Endothelial cell of umbilical vein (primary cell): ENCODE measurements at regions not wholly inside any gene's neighbourhood (a gene's known extent, or its start where the extent isn't known, plus 50 kb on each side); places are given as distances from the start of the nearest gene placed in this dataset.

Source experiments
- BruUV-seq: library from RNA; stranded (reverse); fragments of 400-500 nt; replicated peaks from 2 replicates; lab custom pipeline; 2021; lab: Mats Ljungman, UMichigan
- CTCF ChIA-PET: fragments of 300-600, 350-600 bp; sonication (Branson Sonifier 250); formaldehyde crosslinking; loops from one replicate; lab custom pipeline; 2021; ENCODE audit warnings: antibody characterized with exemption, inconsistent platforms; lab: Charles Lee
- POLR2A ChIA-PET: fragments of 300-600, 350-600 bp; sonication (Branson Sonifier 250); formaldehyde crosslinking; loops from one replicate; lab custom pipeline; 2021; ENCODE audit warnings: antibody characterized with exemption, inconsistent platforms; lab: Charles Lee
- DNase-seq: peaks from one replicate; pipeline ENCODE4 v3.0.0-alpha.2; 2011; ENCODE audit warnings: low read depth, low spot score
- FAIRE-seq: peaks from 2 replicates; lab custom pipeline; 2011; peaks lifted over from hg19 to GRCh38; lab: Jason Lieb, UNC
- H2AFZ ChIP-seq: 2 replicates; pipeline ENCODE4 v1.6.0; 2012; ENCODE audit warnings: low read depth, low read length, control low read depth, inconsistent platforms
- H3K27ac ChIP-seq: 2 replicates; pipeline ENCODE4 v1.5.1; 2011; ENCODE audit warnings: low read depth, mild to moderate bottlenecking, control low read depth, low read length, moderate library complexity; ENCODE audit not compliant: insufficient read depth
- H3K27me3 ChIP-seq, 2 experiments: 2 replicates each; pipeline versions ENCODE4 v1.6.0 to v1.6.1; 2011; ENCODE audit warnings: low read length in 2 of 2, mixed read lengths in 1 of 2; ENCODE audit not compliant: control insufficient read depth in 2 of 2, insufficient read depth in 2 of 2
- H3K36me3 ChIP-seq, 2 experiments: 2 replicates in 1 of 2; 3 replicates in 1 of 2; pipeline ENCODE4 v1.5.1; 2011; ENCODE audit warnings: low read length in 2 of 2, mild to moderate bottlenecking in 1 of 2, moderate library complexity in 1 of 2; ENCODE audit not compliant: control insufficient read depth in 2 of 2, insufficient read depth in 2 of 2; ENCODE audit errors: extremely low read depth in 1 of 2
- H3K4me1 ChIP-seq: 3 replicates; pipeline ENCODE4 v1.5.1; 2011; ENCODE audit warnings: mild to moderate bottlenecking, low read length; ENCODE audit not compliant: control insufficient read depth, insufficient read depth; ENCODE audit errors: extremely low read depth
- H3K4me2 ChIP-seq: 2 replicates; pipeline ENCODE4 v1.6.1; 2011; ENCODE audit warnings: low read length, control low read depth, mixed read lengths; ENCODE audit not compliant: insufficient read depth
- H3K4me3 ChIP-seq, 3 experiments: fragments of 200-600 bp in 1 of 3; sonication (generic), shearing (Covaris generic) in 1 of 3; replicated peaks in 1 of 3; 2 replicates each; pipeline ENCODE4 v1.5.1; 2011 to 2016; ENCODE audit warnings: control low read depth in 3 of 3, low read length in 3 of 3, mild to moderate bottlenecking in 2 of 3, inconsistent platforms in 1 of 3, low read depth in 1 of 3, moderate library complexity in 1 of 3; ENCODE audit not compliant: insufficient read depth in 1 of 3
- H3K79me2 ChIP-seq: 2 replicates; pipeline ENCODE4 v1.6.0; 2012; ENCODE audit warnings: low read length, inconsistent platforms; ENCODE audit not compliant: control insufficient read depth, insufficient read depth
- H3K9ac ChIP-seq: replicated peaks from 2 replicates; pipeline ENCODE3; 2011; ENCODE audit warnings: low read length, control low read depth; ENCODE audit not compliant: insufficient read depth; ENCODE audit errors: extremely low read depth
- H3K9me1 ChIP-seq: replicated peaks from 3 replicates; pipeline ENCODE4 v1.6.0; 2011; ENCODE audit warnings: mild to moderate bottlenecking, low read length; ENCODE audit not compliant: control insufficient read depth, insufficient read depth; ENCODE audit errors: extremely low read depth
- H3K9me3 ChIP-seq: replicated peaks from 2 replicates; pipeline ENCODE4 v1.5.1; 2012; ENCODE audit warnings: low read length, inconsistent platforms; ENCODE audit not compliant: control insufficient read depth, insufficient read depth
- H4K20me1 ChIP-seq: replicated peaks from 2 replicates; pipeline ENCODE3; 2011; ENCODE audit warnings: mild to moderate bottlenecking, low read length; ENCODE audit not compliant: control insufficient read depth, insufficient read depth; ENCODE audit errors: extremely low read depth
- EZH2 ChIP-seq: IDR thresholded peaks from 2 replicates; pipeline ENCODE4 v1.6.1; 2012; ENCODE audit warnings: borderline replicate concordance, low read depth, mild to moderate bottlenecking, moderate library complexity, low read length, inconsistent platforms; ENCODE audit not compliant: severe bottlenecking
- FOS ChIP-seq: IDR thresholded peaks from 2 replicates; pipeline ENCODE4 v1.6.1; 2011; ENCODE audit warnings: mild to moderate bottlenecking, low read length, moderate library complexity, borderline replicate concordance; ENCODE audit not compliant: insufficient read depth
- GATA2 ChIP-seq: IDR thresholded peaks from 2 replicates; pipeline ENCODE4 v1.7.0; 2011; ENCODE audit warnings: low read depth, mild to moderate bottlenecking, moderate library complexity, mixed read lengths, low read length; ENCODE audit not compliant: insufficient read length, insufficient read depth
- JUN ChIP-seq: IDR thresholded peaks from 2 replicates; pipeline ENCODE4 v1.6.1; 2011; ENCODE audit warnings: borderline replicate concordance, low read depth; ENCODE audit not compliant: insufficient read length, insufficient read depth
- MYC ChIP-seq: IDR thresholded peaks from one replicate; pipeline ENCODE4 v1.6.1; 2011; ENCODE audit warnings: mild to moderate bottlenecking, low read depth, low read length
- POLR2A ChIP-seq: IDR thresholded peaks from 2 replicates; pipeline ENCODE4 v1.6.1; 2012; ENCODE audit warnings: low read depth, mild to moderate bottlenecking, control low read depth, low read length
- POLR2AphosphoS5 ChIP-seq: IDR thresholded peaks from 2 replicates; pipeline ENCODE4 v1.6.1; 2012; ENCODE audit warnings: low read depth, mild to moderate bottlenecking, control low read depth, low read length, moderate library complexity; ENCODE audit not compliant: insufficient read depth
- dilution Hi-C: fragments of 300-500 bp; cut with MboI; formaldehyde crosslinking; loops from one replicate; pipeline ENCODE4 v1.15.0; 2019; ENCODE audit warnings: low sequenced_read_pairs; ENCODE audit not compliant: extremely low pct_ligation_motif_present
- intact Hi-C: fragments of 100-400 bp; cut with micrococcal nuclease; formaldehyde crosslinking; loops from one replicate; pipeline ENCODE4 v1.10.0; 2022
- TF ChIP-seq, protein P1 (sequence below), 2 donors: IDR thresholded peaks; 1 replicate in 1 of 2; 2 replicates in 1 of 2; pipeline ENCODE4 v1.5.1; 2011; ENCODE audit warnings: low read length in 2 of 2, mild to moderate bottlenecking in 2 of 2, moderate library complexity in 2 of 2, control low read depth in 1 of 2, inconsistent platforms in 1 of 2, low read depth in 1 of 2; ENCODE audit not compliant: insufficient read depth in 1 of 2; ENCODE audit errors: extremely low read depth in 1 of 2
- TF ChIP-seq, protein P2 (sequence below): IDR thresholded peaks from 2 replicates; pipeline ENCODE4 v1.6.1; 2011; ENCODE audit not compliant: insufficient read depth, insufficient read length

DNA sequence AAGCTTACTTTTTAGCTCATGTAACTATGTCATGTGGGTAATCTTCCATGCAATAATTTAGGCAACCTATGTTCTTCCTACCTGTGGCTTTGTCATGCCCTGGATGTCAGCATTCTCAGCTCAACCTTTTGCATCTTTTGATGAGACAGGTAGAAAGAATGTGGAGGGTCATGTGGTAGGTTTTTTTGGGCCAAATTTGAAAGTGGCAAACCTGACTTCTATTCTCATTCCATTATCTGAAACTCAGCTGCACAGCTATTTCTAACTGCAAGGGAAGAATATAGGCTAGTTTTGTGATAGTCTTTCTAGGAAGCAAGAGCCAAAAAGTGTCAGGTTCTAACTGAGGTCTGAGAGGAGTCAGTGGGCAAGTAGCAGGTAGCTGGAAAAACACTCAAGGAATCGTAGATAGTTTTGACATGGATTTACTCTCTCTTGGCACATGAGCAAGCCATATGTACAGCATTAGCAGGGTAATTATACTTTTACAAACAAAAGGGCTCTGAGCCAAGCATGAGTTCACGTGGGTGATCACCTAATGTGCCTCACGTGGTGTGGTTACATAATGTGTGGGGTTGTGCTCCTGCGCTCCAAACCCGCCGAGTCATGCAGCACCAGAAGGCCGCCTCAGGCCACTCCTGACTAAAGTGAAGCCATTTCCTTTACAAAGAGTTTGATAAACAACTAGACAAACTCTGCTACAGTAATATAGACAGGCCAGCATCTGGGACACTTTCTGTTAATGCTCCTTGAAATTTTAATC is 1013.8 kb downstream of the PLA2G4A start:
- Histone ChIP-seq H3K9ac (no peak overlapping the region), H3K9me3 (no peaks in the 10 kb centered on the region), H3K27ac (no peak overlapping the region), H4K20me1 (no peaks in the 10 kb centered on the region), H3K4me2 (no peak overlapping the region), H3K4me1 (no peaks in the 10 kb centered on the region), H2AFZ (no peak overlapping the region), H3K4me3 (no peak overlapping the region), H3K27me3 (no peaks in the 10 kb centered on the region), H3K9me1 (no peaks in the 10 kb centered on the region), H3K36me3 (no peaks in the 10 kb centered on the region), H3K79me2 (no peaks in the 10 kb centered on the region)
- TF ChIP-seq POLR2A, result no peak
- TF ChIP-seq, protein P1, sequence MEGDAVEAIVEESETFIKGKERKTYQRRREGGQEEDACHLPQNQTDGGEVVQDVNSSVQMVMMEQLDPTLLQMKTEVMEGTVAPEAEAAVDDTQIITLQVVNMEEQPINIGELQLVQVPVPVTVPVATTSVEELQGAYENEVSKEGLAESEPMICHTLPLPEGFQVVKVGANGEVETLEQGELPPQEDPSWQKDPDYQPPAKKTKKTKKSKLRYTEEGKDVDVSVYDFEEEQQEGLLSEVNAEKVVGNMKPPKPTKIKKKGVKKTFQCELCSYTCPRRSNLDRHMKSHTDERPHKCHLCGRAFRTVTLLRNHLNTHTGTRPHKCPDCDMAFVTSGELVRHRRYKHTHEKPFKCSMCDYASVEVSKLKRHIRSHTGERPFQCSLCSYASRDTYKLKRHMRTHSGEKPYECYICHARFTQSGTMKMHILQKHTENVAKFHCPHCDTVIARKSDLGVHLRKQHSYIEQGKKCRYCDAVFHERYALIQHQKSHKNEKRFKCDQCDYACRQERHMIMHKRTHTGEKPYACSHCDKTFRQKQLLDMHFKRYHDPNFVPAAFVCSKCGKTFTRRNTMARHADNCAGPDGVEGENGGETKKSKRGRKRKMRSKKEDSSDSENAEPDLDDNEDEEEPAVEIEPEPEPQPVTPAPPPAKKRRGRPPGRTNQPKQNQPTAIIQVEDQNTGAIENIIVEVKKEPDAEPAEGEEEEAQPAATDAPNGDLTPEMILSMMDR (IDR thresholded peaks at IDR 0.05; ENCODE audit: extremely low read depth in 1 of 2, insufficient read depth in 1 of 2, low read depth in 1 of 2, low read length in 2 of 2), result no peak
- no peak for TF ChIP-seq JUN
- no peak for TF ChIP-seq MYC
- no peak for TF ChIP-seq FOS
- no peak for TF ChIP-seq GATA2
- no peak for TF ChIP-seq EZH2
- TF ChIP-seq POLR2AphosphoS5, result no peak
- TF ChIP-seq, protein P2, sequence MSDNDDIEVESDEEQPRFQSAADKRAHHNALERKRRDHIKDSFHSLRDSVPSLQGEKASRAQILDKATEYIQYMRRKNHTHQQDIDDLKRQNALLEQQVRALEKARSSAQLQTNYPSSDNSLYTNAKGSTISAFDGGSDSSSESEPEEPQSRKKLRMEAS, result no peak
- ChIA-PET POLR2A (no interaction called here), CTCF (interaction anchor here (1.2 to 1.3 kb wide), 2 partner anchors 11 to 30 kb away, joined by 3 read pairs; no protein-coding TSS in a partner anchor)
- DNase-seq, result no peak
- no peak for FAIRE-seq
- intact Hi-C loops, result no loop called here
- no TSS peak for BruUV-seq
- dilution Hi-C loops, result no loop called here
